GM19193 (cell line): ENCODE measurements at regions not wholly inside any gene's neighbourhood (a gene's known extent, or its start where the extent isn't known, plus 50 kb on each side); places are given as distances from the start of the nearest gene placed in this dataset.

Experiments
- POLR2A ChIP-seq: IDR thresholded peaks from 4 replicates; pipeline ENCODE4 v1.6.1; 2011; ENCODE audit not compliant: insufficient read depth, insufficient read length; ENCODE audit errors: extremely low read depth

- TF ChIP-seq POLR2A, result no peak
Measured at GRCh38 chr3:144343343-144343742, 371.7 kb downstream of the DIPK2A start.

- no peak for TF ChIP-seq POLR2A
Measured at GRCh38 chr3:144343777-144344176, 372.2 kb downstream of the DIPK2A start.

- TF ChIP-seq POLR2A, result no peak
Measured at GRCh38 chr3:144344925-144345548, 373.4 kb downstream of the DIPK2A start.

GRCh38 chr3:144350125-144350524 lies 378.5 kb downstream of the DIPK2A start:
- TF ChIP-seq POLR2A, result no peak

GRCh38 chr3:144351011-144351410 lies 379.4 kb downstream of the DIPK2A start:
- no peak for TF ChIP-seq POLR2A

- no peak for TF ChIP-seq POLR2A
Measured at GRCh38 chr3:144351773-144352365, 380.2 kb downstream of the DIPK2A start.

GRCh38 chr3:144358191-144358590 lies 386.6 kb downstream of the DIPK2A start:
- no peak for TF ChIP-seq POLR2A

- no peak for TF ChIP-seq POLR2A
Measured at GRCh38 chr3:144361002-144361401, 389.4 kb downstream of the DIPK2A start.

- TF ChIP-seq POLR2A, result no peak
Measured at GRCh38 chr3:144362126-144362525, 390.5 kb downstream of the DIPK2A start.

- TF ChIP-seq POLR2A, result no peak
Measured at GRCh38 chr3:144363856-144364255, 392.2 kb downstream of the DIPK2A start.

GRCh38 chr3:144364737-144365136 lies 393.1 kb downstream of the DIPK2A start:
- no peak for TF ChIP-seq POLR2A

- TF ChIP-seq POLR2A, result no peak
Measured at GRCh38 chr3:144369129-144369879, 397.7 kb downstream of the DIPK2A start.

GRCh38 chr3:144375088-144375487 lies 403.5 kb downstream of the DIPK2A start:
- TF ChIP-seq POLR2A, result no peak

- no peak for TF ChIP-seq POLR2A
Measured at GRCh38 chr3:144380849-144381248, 409.2 kb downstream of the DIPK2A start.

- no peak for TF ChIP-seq POLR2A
Measured at GRCh38 chr3:144381607-144382006, 410.0 kb downstream of the DIPK2A start.
